GM23338 (cell line): ENCODE measurements at regions not wholly inside any gene's neighbourhood (a gene's known extent, or its start where the extent isn't known, plus 50 kb on each side); places are given as distances from the start of the nearest gene placed in this dataset.

Experiments used
- ATAC-seq: fragments of 200-7000 bp; cut with Tn5 transposase; 3 replicates; pipeline ENCODE4 v1.9.1; 2020
- DNase-seq: peaks from one replicate; pipeline ENCODE4 v3.0.0-alpha.2; 2015; ENCODE audit warnings: low spot score
- H2AFZ ChIP-seq: fragments of 200-600 bp; sonication (generic); 2 replicates; pipeline ENCODE4 v1.8.0; 2016; ENCODE audit warnings: antibody characterized with exemption, mild to moderate bottlenecking, moderate library complexity
- H3F3A ChIP-seq: fragments of 200-600 bp; sonication (generic); replicated peaks from 2 replicates; pipeline ENCODE4 v1.8.0; 2017; ENCODE audit warnings: antibody characterized with exemption, mixed run types, low read depth
- H3K27ac ChIP-seq: fragments of 200-600 bp; sonication (generic); 2 replicates; pipeline ENCODE4 v1.6.1; 2016; ENCODE audit warnings: low read depth
- H3K27me3 ChIP-seq: fragments of 200-600 bp; sonication (generic); 2 replicates; pipeline ENCODE4 v1.8.0; 2016; ENCODE audit warnings: mild to moderate bottlenecking, mixed run types, moderate library complexity; ENCODE audit not compliant: insufficient read depth
- H3K36me3 ChIP-seq: fragments of 200-600 bp; sonication (generic); 2 replicates; pipeline ENCODE4 v1.8.0; 2016; ENCODE audit warnings: mild to moderate bottlenecking; ENCODE audit not compliant: insufficient read depth
- H3K4me1 ChIP-seq: fragments of 200-600 bp; sonication (generic); 2 replicates; pipeline ENCODE4 v1.8.0; 2016; ENCODE audit warnings: mild to moderate bottlenecking, moderate library complexity; ENCODE audit not compliant: insufficient read depth
- H3K4me2 ChIP-seq: fragments of 200-600 bp; sonication (generic); 2 replicates; pipeline ENCODE4 v1.7.1; 2017; ENCODE audit warnings: mixed run types
- H3K4me3 ChIP-seq: fragments of 200-600 bp; sonication (generic); 2 replicates; pipeline ENCODE4 v1.6.1; 2016; ENCODE audit warnings: mixed run types
- H3K79me2 ChIP-seq: fragments of 200-600 bp; sonication (generic); replicated peaks from 2 replicates; pipeline ENCODE4 v1.8.0; 2017; ENCODE audit warnings: mild to moderate bottlenecking; ENCODE audit not compliant: insufficient read depth
- H3K9me2 ChIP-seq: fragments of 200-600 bp; sonication (generic); 2 replicates; pipeline ENCODE4 v1.8.0; 2017; ENCODE audit not compliant: insufficient read depth
- H4K20me1 ChIP-seq: fragments of 200-600 bp; sonication (generic); replicated peaks from 2 replicates; pipeline ENCODE4 v1.8.0; 2017; ENCODE audit warnings: mild to moderate bottlenecking; ENCODE audit not compliant: insufficient read depth
- H3K27ac Mint-ChIP-seq: 2 replicates; pipeline ENCODE4 v1.8.0; 2020; ENCODE audit warnings: inconsistent platforms, mild to moderate bottlenecking, moderate library complexity, mixed read lengths
- H3K27me3 Mint-ChIP-seq: 3 replicates; pipeline ENCODE4 v1.8.0; 2022; ENCODE audit warnings: low read depth, mild to moderate bottlenecking, moderate library complexity, mixed read lengths, inconsistent platforms; ENCODE audit not compliant: insufficient read depth, poor library complexity
- H3K36me3 Mint-ChIP-seq: 3 replicates; pipeline ENCODE4 v1.8.0; 2021; ENCODE audit warnings: low read depth, mild to moderate bottlenecking, inconsistent platforms, moderate library complexity, mixed read lengths
- H3K4me1 Mint-ChIP-seq: 3 replicates; pipeline ENCODE4 v1.8.0; 2020; ENCODE audit warnings: mild to moderate bottlenecking, inconsistent platforms, mixed read lengths
- H3K4me3 Mint-ChIP-seq: 3 replicates; pipeline ENCODE4 v1.8.0; 2021; ENCODE audit warnings: moderate library complexity, mild to moderate bottlenecking, inconsistent platforms, mixed read lengths
- H3K9me3 Mint-ChIP-seq: 3 replicates; pipeline ENCODE4 v1.8.0; 2020; ENCODE audit warnings: moderate library complexity, mild to moderate bottlenecking, inconsistent platforms, mixed read lengths
- CREB1 ChIP-seq: fragments of 250-450 bp; sonication (Bioruptor Pico); IDR thresholded peaks from 2 replicates; pipeline ENCODE4 v1.5.0; 2020; ENCODE audit warnings: low read depth, mild to moderate bottlenecking, moderate library complexity
- ETS1 ChIP-seq: IDR thresholded peaks from 2 replicates; pipeline ENCODE4 v1.6.1; 2016; ENCODE audit warnings: antibody characterized with exemption
- EZH2 ChIP-seq: fragments of 200-600 bp; sonication (generic); IDR thresholded peaks from one replicate; pipeline ENCODE4 v1.8.0; 2017; ENCODE audit warnings: antibody characterized with exemption, mild to moderate bottlenecking, low read depth; ENCODE audit not compliant: unreplicated experiment
- EZH2phosphoT487 ChIP-seq: fragments of 200-600 bp; sonication (generic); IDR thresholded peaks from one replicate; pipeline ENCODE4 v1.8.1; 2018; ENCODE audit warnings: antibody characterized with exemption; ENCODE audit not compliant: unreplicated experiment
- JUNB ChIP-seq: IDR thresholded peaks from one replicate; pipeline ENCODE4 v1.6.1; 2016; ENCODE audit warnings: antibody characterized with exemption; ENCODE audit not compliant: unreplicated experiment
- NANOG ChIP-seq: IDR thresholded peaks from 2 replicates; pipeline ENCODE4 v1.6.1; 2016; ENCODE audit warnings: antibody characterized with exemption, borderline replicate concordance
- POLR2AphosphoS5 ChIP-seq: IDR thresholded peaks from 2 replicates; pipeline ENCODE4 v1.6.1; 2016; ENCODE audit warnings: antibody characterized with exemption, low read depth
- REST ChIP-seq: IDR thresholded peaks from one replicate; pipeline ENCODE4 v1.6.1; 2018; ENCODE audit warnings: antibody characterized with exemption; ENCODE audit not compliant: unreplicated experiment
- STAT1 ChIP-seq: IDR thresholded peaks from one replicate; pipeline ENCODE4 v1.6.1; 2016; ENCODE audit warnings: antibody characterized with exemption; ENCODE audit not compliant: unreplicated experiment
- ZNF114 ChIP-seq: fragments of 250-450 bp; sonication (Bioruptor Pico); IDR thresholded peaks from 2 replicates; pipeline ENCODE4 v1.5.0; 2020; ENCODE audit warnings: mild to moderate bottlenecking, moderate library complexity
- ZNF331 ChIP-seq: fragments of 250-450 bp; sonication (Bioruptor Pico); IDR thresholded peaks from 2 replicates; pipeline ENCODE4 v1.5.0; 2020; ENCODE audit warnings: low read depth, mild to moderate bottlenecking, moderate library complexity
- ZNF462 ChIP-seq: fragments of 250-450 bp; sonication (Bioruptor Pico); IDR thresholded peaks from 2 replicates; pipeline ENCODE4 v1.5.0; 2020; ENCODE audit warnings: mild to moderate bottlenecking, moderate library complexity
- TF ChIP-seq, protein P1 (sequence below), 2 experiments: fragments of 200-600 bp in 1 of 2; sonication (generic) in 1 of 2; conservative IDR thresholded peaks; 2 replicates each; pipeline versions ENCODE4 v1.5.1 to v1.6.1; 2016 to 2017; ENCODE audit warnings: antibody characterized with exemption in 2 of 2, low read depth in 2 of 2, mild to moderate bottlenecking in 2 of 2, moderate library complexity in 1 of 2

DNA sequence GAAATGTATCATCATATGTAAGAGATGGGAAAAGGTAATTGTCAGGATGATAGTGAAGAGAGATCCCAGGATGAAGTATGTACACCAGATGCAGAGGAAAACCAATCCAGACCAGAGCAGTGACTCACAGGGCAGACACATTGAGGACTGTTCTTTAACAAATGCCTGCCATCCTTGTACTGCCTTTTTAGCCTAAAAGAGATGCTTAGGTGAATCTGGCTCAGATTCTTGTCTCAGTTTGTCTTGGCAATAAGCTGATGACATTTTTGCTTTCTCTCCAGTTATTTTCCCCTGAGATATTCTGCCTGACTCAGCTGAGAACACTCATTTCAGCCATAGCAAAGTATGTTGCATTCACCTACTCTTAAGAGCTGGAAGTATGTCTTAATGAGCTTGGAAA is 405.3 kb upstream of the USP15 start:
- Histone ChIP-seq H3K36me3 (no peaks in the 10 kb centered on the region), H3K79me2 (no peaks in the 10 kb centered on the region), H3K4me3 (no peak overlapping the region), H2AFZ (no peak overlapping the region), H4K20me1 (no peaks in the 10 kb centered on the region), H3K4me1 (no peaks in the 10 kb centered on the region), H3K27me3 (no peaks in the 10 kb centered on the region), H3K9me2 (no peaks in the 10 kb centered on the region), H3K27ac (no peak overlapping the region), H3K4me2 (no peak overlapping the region), H3F3A (no peaks in the 10 kb centered on the region)
- no peak for ATAC-seq
- Mint-ChIP-seq H3K9me3 (0 out of 3 replicates have a peak, but pooled peaks cover 4% of the 10 kb centered on the region), H3K4me3 (no peak overlapping the region), H3K4me1 (no peaks in the 10 kb centered on the region), H3K27me3 (no peaks in the 10 kb centered on the region), H3K27ac (no peak overlapping the region), H3K36me3 (no peaks in the 10 kb centered on the region)
- DNase-seq = no peak
- TF ChIP-seq ETS1 = no peak
- no peak for TF ChIP-seq JUNB
- TF ChIP-seq STAT1 = no peak
- no peak for TF ChIP-seq ZNF462
- no peak for TF ChIP-seq EZH2
- TF ChIP-seq NANOG = no peak
- no peak for TF ChIP-seq CREB1 (CRISPR knock-in tag)
- TF ChIP-seq ZNF114 (CRISPR knock-in tag) = no peak
- TF ChIP-seq ZNF331 = no peak
- TF ChIP-seq, protein P1, sequence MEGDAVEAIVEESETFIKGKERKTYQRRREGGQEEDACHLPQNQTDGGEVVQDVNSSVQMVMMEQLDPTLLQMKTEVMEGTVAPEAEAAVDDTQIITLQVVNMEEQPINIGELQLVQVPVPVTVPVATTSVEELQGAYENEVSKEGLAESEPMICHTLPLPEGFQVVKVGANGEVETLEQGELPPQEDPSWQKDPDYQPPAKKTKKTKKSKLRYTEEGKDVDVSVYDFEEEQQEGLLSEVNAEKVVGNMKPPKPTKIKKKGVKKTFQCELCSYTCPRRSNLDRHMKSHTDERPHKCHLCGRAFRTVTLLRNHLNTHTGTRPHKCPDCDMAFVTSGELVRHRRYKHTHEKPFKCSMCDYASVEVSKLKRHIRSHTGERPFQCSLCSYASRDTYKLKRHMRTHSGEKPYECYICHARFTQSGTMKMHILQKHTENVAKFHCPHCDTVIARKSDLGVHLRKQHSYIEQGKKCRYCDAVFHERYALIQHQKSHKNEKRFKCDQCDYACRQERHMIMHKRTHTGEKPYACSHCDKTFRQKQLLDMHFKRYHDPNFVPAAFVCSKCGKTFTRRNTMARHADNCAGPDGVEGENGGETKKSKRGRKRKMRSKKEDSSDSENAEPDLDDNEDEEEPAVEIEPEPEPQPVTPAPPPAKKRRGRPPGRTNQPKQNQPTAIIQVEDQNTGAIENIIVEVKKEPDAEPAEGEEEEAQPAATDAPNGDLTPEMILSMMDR (conservative IDR thresholded peaks at IDR 0.05; ENCODE audit: low read depth in 2 of 2) = no peak
- TF ChIP-seq REST = no peak
- no peak for TF ChIP-seq POLR2AphosphoS5
- TF ChIP-seq EZH2phosphoT487 = no peak
